NCI-H748 treated with DMSO at 0.1 percent for 48 hours (cell line): ENCODE measurements at regions not wholly inside any gene's neighbourhood (a gene's known extent, or its start where the extent isn't known, plus 50 kb on each side); places are given as distances from the start of the nearest gene placed in this dataset.

Experiments
- DNase-seq: peaks from one replicate; lab custom pipeline; 2025; lab: John Stamatoyannopoulos, UW

GRCh38 chr16:63239065-63239570 is 1202.9 kb upstream of the CDH8 start:
- no peak for DNase-seq

GRCh38 chr16:63230421-63231040 is 1194.3 kb upstream of the CDH8 start:
- DNase-seq: no peak

- DNase-seq: no peak
These were observed 1192.0 kb upstream of the CDH8 start for GRCh38 chr16:63228259-63228658.

GRCh38 chr16:63223851-63224250 is 1187.6 kb upstream of the CDH8 start:
- no peak for DNase-seq

GRCh38 chr16:63216696-63217423 is 1180.6 kb upstream of the CDH8 start:
- no peak for DNase-seq

- no peak for DNase-seq
These were observed 1165.6 kb upstream of the CDH8 start for GRCh38 chr16:63201851-63202250.

- DNase-seq: no peak
These were observed 1164.7 kb upstream of the CDH8 start for GRCh38 chr16:63200940-63201339.

GRCh38 chr16:63195336-63195735 is 1159.1 kb upstream of the CDH8 start:
- no peak for DNase-seq

DNA sequence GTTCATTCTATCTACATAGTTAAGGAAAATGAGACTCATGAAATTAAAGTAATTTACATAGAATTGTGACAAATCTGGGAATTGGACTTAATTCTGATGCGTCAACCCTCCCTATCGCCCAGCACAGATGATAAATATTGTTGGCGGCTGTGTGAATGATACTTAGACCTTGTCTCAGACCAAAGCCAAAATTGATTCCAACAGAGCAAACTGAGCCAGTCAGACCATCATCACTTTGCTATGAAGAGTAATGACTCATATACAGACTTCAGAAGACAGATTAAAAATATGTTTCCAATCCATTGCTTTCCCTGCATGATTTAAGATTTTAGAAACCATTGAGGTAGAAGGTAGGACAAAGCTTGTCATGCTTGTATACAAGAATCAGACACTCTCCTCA is 1156.7 kb upstream of the CDH8 start:
- no peak for DNase-seq

- DNase-seq: no peak
These were observed 1152.0 kb upstream of the CDH8 start for GRCh38 chr16:63188086-63188771.

- DNase-seq: no peak
These were observed 1151.4 kb upstream of the CDH8 start for GRCh38 chr16:63187638-63188037.

DNA sequence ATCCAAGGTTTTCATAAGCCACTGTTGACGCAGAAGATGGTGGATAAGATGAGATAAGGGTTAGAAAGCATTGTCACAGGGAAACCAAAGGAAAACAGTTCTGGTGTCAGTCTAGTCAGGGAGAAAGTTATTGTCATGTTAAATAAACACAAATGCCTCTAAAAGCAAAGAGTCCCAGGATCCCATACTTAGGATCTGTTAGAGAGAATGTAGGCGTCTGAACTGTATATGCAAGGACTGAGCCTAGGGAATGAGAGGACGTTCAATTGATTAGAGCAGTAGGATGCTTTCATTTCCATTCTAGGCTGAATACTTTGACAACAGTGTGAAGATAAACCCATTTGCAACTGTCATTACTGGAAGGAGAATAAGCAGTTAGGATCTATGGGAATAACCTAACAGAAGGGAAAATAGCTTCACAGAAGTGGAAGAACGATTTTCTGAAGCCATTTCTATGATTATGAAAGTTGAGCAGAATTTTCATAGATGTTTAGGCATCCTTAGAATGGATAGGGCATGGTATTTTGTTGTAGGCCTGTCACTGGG is 1149.1 kb upstream of the CDH8 start:
- DNase-seq: no peak

DNA sequence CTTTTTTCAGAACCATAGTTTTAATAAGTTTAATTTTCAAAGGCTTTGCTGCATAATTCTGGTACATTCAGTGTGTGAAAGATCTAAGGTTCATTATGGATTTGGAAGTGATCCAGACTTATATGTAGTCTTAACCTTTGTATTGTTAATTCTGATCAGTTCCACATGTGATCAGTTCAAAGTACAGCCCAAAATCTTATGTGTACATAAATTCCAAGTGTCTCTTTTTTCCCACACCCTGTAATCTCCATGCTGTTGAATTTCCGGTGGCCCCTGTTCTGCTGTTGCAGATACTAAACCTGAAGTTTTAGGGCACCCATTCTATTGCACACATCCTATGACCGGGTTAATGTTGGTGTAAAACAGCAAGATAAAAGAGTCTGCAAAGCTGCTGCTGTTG is 1147.5 kb upstream of the CDH8 start:
- DNase-seq: no peak

DNA sequence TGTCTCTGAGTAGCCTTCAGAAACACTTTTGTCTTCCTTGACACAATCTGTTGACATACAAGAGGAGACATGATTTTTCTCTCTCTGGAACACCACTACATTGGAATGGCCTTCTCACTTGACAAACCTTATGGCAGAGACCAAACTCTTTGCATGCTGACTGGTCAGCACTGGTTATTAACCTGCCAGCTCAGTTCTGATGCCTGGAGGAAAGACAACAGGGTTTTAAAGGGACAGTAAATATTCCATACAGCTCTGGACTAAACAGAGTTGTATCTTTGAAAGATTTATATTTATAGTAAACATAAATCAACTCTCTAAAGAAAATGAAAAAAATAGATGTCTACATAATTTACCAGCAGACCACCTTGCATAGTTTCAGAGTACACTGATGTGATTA is 1139.1 kb upstream of the CDH8 start:
- DNase-seq: no peak

- DNase-seq: no peak
These were observed 1138.6 kb upstream of the CDH8 start for GRCh38 chr16:63174801-63175200.

DNA sequence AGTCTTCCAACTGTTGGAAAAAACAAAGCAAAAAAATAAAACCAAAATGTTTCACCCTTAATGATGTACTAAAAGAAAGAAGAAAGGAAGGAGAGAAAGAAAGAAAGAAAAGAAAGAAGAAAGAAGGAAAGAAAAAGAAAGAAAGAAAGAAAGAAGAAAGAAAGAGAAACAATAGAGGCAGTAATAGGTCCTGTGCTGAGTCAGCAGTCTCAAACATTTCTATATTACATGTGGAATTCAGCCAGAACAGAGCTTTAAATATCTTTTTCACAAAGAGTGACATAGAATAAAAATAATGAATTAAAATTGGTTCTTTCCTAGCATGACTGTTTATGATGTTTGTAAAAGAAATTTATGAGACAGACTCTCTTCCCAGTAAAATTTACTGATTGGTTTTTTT is 1135.3 kb upstream of the CDH8 start:
- DNase-seq: no peak

- no peak for DNase-seq
These were observed 1132.9 kb upstream of the CDH8 start for GRCh38 chr16:63169100-63169499.

DNA sequence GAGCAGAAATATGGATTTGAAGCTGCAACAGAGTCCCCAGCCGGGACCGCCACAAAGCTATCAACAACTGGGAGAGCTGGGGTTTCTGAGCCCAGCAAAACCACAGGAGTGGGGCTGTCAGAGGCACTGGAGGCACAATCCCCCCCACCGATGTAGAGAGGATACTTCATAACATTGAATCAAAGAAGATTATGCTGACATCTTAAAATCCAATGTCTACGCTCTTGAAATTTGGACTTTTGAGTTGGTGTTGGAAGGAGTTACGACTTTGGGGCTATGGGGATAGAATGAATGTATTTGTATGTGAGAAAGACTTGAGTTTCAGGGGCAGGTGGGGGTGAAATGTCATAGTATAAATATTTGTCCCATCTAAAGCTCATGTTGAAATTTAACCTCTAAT is 1121.6 kb upstream of the CDH8 start:
- DNase-seq: no peak

DNA sequence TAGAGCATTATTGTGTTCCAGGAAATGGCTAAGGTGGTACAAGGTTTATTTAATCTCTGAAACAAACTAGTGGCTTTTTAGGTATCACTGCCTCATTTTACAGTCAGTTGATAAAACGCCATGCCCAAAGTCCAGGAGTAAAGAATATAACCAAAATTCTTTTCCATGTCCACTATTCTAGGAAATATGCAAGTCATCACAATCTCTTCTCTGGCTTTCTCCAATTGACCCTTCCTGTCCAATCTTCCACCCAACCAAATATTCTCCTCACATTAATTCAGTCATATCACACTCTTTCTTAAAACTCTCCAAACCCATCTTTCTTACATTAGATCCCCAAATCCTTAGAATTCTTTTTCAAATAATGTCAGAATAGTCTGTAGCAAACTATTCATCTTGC is 1110.0 kb upstream of the CDH8 start:
- DNase-seq: no peak

DNA sequence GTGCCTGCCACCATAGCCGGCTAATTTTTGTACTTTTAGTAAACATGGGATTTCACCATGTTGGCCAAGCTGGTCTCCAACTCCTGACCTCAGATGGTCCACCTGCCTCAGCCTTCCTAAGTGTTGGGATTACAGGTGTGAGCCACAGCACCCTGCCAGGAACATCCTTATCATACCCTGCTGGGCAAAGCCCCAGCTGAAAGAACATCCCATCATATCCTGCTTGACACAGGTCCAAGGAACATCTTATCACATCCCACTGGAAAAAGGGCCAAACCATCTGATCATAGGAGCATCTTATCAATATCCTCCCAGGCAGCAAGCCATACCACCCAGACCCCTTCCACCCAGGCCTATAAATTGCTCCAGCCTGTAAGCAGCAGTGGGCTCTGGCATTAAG is 1109.2 kb upstream of the CDH8 start:
- DNase-seq: no peak

DNA sequence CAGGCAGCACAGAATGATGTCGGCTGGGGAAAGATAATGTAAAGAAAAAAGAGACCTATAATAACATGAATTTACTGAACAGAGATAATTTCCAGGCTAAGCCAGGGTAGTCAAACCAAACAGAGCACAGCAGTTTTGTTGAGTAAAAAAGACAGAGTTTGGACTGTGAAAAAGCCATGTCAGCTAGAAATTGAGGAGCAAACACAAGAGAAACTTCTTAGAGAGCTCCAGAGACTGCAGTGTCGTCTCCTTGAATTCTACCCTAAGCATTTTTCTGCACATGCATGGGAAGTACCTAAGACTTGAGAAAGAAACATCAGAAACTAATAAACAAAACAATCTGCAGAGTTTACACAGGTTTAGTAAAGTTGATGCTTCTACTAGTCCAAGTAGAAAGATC is 1098.8 kb upstream of the CDH8 start:
- no peak for DNase-seq

DNA sequence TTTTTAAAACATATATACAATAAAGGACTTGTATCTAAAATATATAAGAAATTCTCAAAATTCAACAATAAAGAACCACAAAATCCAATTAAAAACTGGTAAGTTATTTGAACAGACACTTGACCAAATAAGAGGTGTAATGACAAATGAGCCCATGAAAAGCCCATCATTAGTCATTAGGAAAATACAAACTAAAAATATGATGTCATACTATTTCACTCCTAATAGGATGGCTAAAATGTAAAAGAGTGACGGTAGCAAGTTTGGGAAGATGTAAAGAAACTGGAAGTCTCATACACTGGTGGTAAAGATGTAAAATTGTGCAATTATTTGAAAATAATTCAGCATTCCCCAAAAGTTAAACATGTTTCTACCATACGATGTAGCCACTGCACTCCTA is 1095.3 kb upstream of the CDH8 start:
- no peak for DNase-seq

GRCh38 chr16:63130942-63131341 is 1094.7 kb upstream of the CDH8 start:
- DNase-seq: no peak
